Mesendoderm (in vitro differentiated cells): ENCODE measurements at regions not wholly inside any gene's neighbourhood (a gene's known extent, or its start where the extent isn't known, plus 50 kb on each side); places are given as distances from the start of the nearest gene placed in this dataset.

Source experiments
- DNase-seq: peaks from one replicate; pipeline ENCODE4 v3.0.0; 2013
- H2AK5ac ChIP-seq: 2 replicates; pipeline ENCODE4 v1.6.1; 2013; ENCODE audit warnings: low read length, inconsistent platforms
- H2BK120ac ChIP-seq: 2 replicates; pipeline ENCODE4 v1.6.1; 2013; ENCODE audit warnings: low read depth, mild to moderate bottlenecking, low read length, moderate library complexity, mixed read lengths
- H2BK15ac ChIP-seq: replicated peaks from 2 replicates; pipeline ENCODE4 v1.6.1; 2013; ENCODE audit warnings: low read depth, mild to moderate bottlenecking, moderate library complexity
- H2BK5ac ChIP-seq: 2 replicates; pipeline ENCODE4 v1.6.1; 2013; ENCODE audit warnings: low read length, inconsistent platforms
- H3K18ac ChIP-seq: 2 replicates; pipeline ENCODE4 v1.6.1; 2013; ENCODE audit warnings: mild to moderate bottlenecking, low read length, mixed read lengths
- H3K23ac ChIP-seq: one replicate; pipeline ENCODE4 v1.6.1; 2013; ENCODE audit warnings: low read length
- H3K27ac ChIP-seq: 2 replicates; pipeline ENCODE4 v1.5.1; 2013; ENCODE audit warnings: low read depth, mild to moderate bottlenecking, inconsistent platforms, low read length, moderate library complexity
- H3K27me3 ChIP-seq: 2 replicates; pipeline ENCODE4 v1.6.1; 2013; ENCODE audit warnings: low read length, control low read depth, mild to moderate bottlenecking, inconsistent platforms; ENCODE audit not compliant: insufficient read depth, poor library complexity
- H3K36me3 ChIP-seq: 2 replicates; pipeline ENCODE4 v1.6.1; 2013; ENCODE audit warnings: low read length, inconsistent platforms; ENCODE audit not compliant: control insufficient read depth, insufficient read depth
- H3K4ac ChIP-seq: one replicate; pipeline ENCODE4 v1.6.1; 2013; ENCODE audit warnings: low read depth, mild to moderate bottlenecking, low read length, moderate library complexity
- H3K4me1 ChIP-seq: 2 replicates; pipeline ENCODE4 v1.6.1; 2013; ENCODE audit warnings: low read depth, low read length, inconsistent platforms; ENCODE audit not compliant: control insufficient read depth
- H3K4me2 ChIP-seq: 2 replicates; pipeline ENCODE4 v1.6.1; 2013; ENCODE audit warnings: low read length
- H3K4me3 ChIP-seq: 2 replicates; pipeline ENCODE4 v1.5.1; 2013; ENCODE audit warnings: mild to moderate bottlenecking, low read length
- H3K56ac ChIP-seq: one replicate; pipeline ENCODE4 v1.6.1; 2013; ENCODE audit warnings: low read length
- H3K79me1 ChIP-seq: 2 replicates; pipeline ENCODE4 v1.6.1; 2013; ENCODE audit warnings: low read length, inconsistent platforms
- H3K79me2 ChIP-seq: 2 replicates; pipeline ENCODE4 v1.6.1; 2013; ENCODE audit warnings: mild to moderate bottlenecking, low read length; ENCODE audit not compliant: control insufficient read depth, insufficient read depth
- H3K9ac ChIP-seq: 2 replicates; pipeline ENCODE4 v1.6.1; 2013; ENCODE audit warnings: low read length, inconsistent platforms
- H4K5ac ChIP-seq: one replicate; pipeline ENCODE4 v1.6.1; 2013; ENCODE audit warnings: low read length
- H4K8ac ChIP-seq: one replicate; pipeline ENCODE4 v1.6.1; 2013; ENCODE audit warnings: low read depth, mild to moderate bottlenecking, control low read depth, low read length, moderate library complexity
- WGBS: extraction: QIAGEN DNeasy Blood & Tissue Kit; methylation state at CpG from one replicate; pipeline ENCODE4 v1.1.7; 2013; ENCODE audit warnings: low lambda C conversion rate, missing lambda C conversion rate; ENCODE audit not compliant: insufficient coverage; ENCODE audit errors: extremely low coverage; 5-methylcytosine and 5-hydroxymethylcytosine counted together

DNA sequence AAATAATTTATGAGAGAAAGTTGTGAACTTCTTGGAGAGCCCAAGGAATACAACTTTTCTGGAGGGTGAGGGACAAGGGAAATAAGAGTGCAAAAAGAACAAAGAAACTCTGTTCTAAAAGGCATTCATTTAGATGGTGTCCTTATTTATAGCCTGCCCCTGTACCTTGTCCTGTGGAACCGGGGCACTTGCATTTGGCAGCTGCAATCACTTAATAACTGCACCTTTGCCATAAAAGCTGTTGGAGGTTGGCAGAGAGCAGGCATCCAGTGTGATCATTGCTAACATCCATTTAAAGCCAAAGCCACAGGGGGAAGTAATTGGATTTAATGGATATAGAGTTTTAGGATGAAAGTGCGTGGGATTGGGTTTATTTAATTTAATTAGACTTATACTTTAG lies 50.8 kb upstream of the SGK1 start:
- Histone ChIP-seq H3K18ac (no peak overlapping the region), H3K4me3 (no peak overlapping the region), H4K5ac (no peak overlapping the region), H3K4ac (no peak overlapping the region), H3K27me3 (no peaks in the 10 kb centered on the region), H3K4me2 (no peak overlapping the region), H2BK5ac (no peak overlapping the region), H3K36me3 (no peaks in the 10 kb centered on the region), H3K79me1 (no peaks in the 10 kb centered on the region), H3K79me2 (no peaks in the 10 kb centered on the region), H2AK5ac (no peak overlapping the region), H3K4me1 (no peaks in the 10 kb centered on the region), H2BK15ac (no peak overlapping the region), H3K56ac (no peak overlapping the region), H3K27ac (no peak overlapping the region), H3K9ac (no peak overlapping the region), H3K23ac (no peak overlapping the region), H4K8ac (no peak overlapping the region), H2BK120ac (no peak overlapping the region)
- WGBS: 100% methylated on average over 1 of the region's 2 CpGs
- DNase-seq: no peak
